ENCODE measurements at regions not wholly inside any gene's neighbourhood (a gene's known extent, or its start where the extent isn't known, plus 50 kb on each side); places are given as distances from the start of the nearest gene placed in this dataset.

DNA sequence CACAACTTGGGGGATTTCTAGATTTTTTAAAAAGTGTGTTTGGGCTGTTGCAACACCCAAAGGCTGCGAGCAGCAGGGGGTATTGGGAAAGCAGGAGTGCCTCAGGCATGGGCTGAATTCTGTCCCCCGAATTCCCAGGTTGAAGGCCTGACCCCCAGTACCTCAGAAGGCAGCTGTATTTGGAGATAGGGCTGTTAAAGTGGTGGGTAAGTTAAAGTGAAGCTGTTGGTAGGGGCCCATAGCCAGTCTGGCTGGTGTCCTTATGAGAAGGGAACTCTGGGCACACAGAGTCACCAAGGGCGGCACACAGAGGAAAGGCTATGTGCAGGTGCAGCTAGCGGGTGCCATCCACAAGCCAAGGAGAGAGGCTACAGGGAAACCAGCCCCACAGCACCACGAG, 717.4 kb downstream of the GALR1 start:
- TF ChIP-seq, protein P1, sequence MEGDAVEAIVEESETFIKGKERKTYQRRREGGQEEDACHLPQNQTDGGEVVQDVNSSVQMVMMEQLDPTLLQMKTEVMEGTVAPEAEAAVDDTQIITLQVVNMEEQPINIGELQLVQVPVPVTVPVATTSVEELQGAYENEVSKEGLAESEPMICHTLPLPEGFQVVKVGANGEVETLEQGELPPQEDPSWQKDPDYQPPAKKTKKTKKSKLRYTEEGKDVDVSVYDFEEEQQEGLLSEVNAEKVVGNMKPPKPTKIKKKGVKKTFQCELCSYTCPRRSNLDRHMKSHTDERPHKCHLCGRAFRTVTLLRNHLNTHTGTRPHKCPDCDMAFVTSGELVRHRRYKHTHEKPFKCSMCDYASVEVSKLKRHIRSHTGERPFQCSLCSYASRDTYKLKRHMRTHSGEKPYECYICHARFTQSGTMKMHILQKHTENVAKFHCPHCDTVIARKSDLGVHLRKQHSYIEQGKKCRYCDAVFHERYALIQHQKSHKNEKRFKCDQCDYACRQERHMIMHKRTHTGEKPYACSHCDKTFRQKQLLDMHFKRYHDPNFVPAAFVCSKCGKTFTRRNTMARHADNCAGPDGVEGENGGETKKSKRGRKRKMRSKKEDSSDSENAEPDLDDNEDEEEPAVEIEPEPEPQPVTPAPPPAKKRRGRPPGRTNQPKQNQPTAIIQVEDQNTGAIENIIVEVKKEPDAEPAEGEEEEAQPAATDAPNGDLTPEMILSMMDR (IDR thresholded peaks at IDR 0.05): no peak
- TF ChIP-seq POLR2A (IDR thresholded peaks at IDR 0.05): no peak
